Transverse colon (tissue), 4 donors: ENCODE measurements at regions not wholly inside any gene's neighbourhood (a gene's known extent, or its start where the extent isn't known, plus 50 kb on each side); places are given as distances from the start of the nearest gene placed in this dataset.

Experiments used
- DNase-seq: peaks from one replicate; pipeline ENCODE4 v3.0.0-alpha.2; 2019
- H3K27ac ChIP-seq, 4 donors: fragments of 200-600 bp; sonication (generic); 2 replicates each; pipeline ENCODE4 v1.5.1; 2016 to 2018; ENCODE audit warnings: inconsistent platforms in 4 of 4
- H3K27me3 ChIP-seq: fragments of 200-600 bp; sonication (generic); 2 replicates; pipeline ENCODE4 v1.5.1; 2017; ENCODE audit warnings: inconsistent platforms
- H3K36me3 ChIP-seq, 4 donors: fragments of 200-600 bp; sonication (generic); 2 replicates each; pipeline ENCODE4 v1.5.1; 2017 to 2019; ENCODE audit warnings: inconsistent platforms in 4 of 4
- H3K4me1 ChIP-seq, 4 donors: fragments of 200-600 bp; sonication (generic); 2 replicates each; pipeline ENCODE4 v1.5.1; 2017 to 2020; ENCODE audit warnings: inconsistent platforms in 4 of 4
- H3K4me3 ChIP-seq, 4 donors: fragments of 200-600 bp; sonication (generic); 1 replicate in 1 of 4; 2 replicates in 3 of 4; pipeline versions ENCODE4 v1.5.1 to v1.6.1; 2017 to 2019; ENCODE audit warnings: inconsistent platforms in 4 of 4
- H3K9me3 ChIP-seq, 2 donors: fragments of 200-600 bp; sonication (generic); 2 replicates each; pipeline ENCODE4 v1.5.1; 2017 to 2019; ENCODE audit warnings: inconsistent platforms in 2 of 2
- EP300 ChIP-seq: sonication (generic); formaldehyde crosslinking; IDR thresholded peaks from one replicate; pipeline ENCODE4 v1.6.1; 2017; ENCODE audit warnings: antibody characterized with exemption, low read depth
- POLR2A ChIP-seq: fragments of 450-650 bp; IDR thresholded peaks from one replicate; pipeline ENCODE4 v1.6.1; 2016; ENCODE audit warnings: antibody characterized with exemption, mild to moderate bottlenecking, moderate library complexity
- POLR2AphosphoS5 ChIP-seq, 3 donors: sonication (generic); formaldehyde crosslinking; IDR thresholded peaks; one replicate each; pipeline ENCODE4 v1.6.1; 2016; ENCODE audit warnings: antibody characterized with exemption in 3 of 3
- WGBS, 2 donors: methylation state at CpG; one replicate each; pipeline ENCODE4 v1.1.5; 2018; ENCODE audit warnings: low coverage in 1 of 2; 5-methylcytosine and 5-hydroxymethylcytosine counted together
- in situ Hi-C, 4 donors: fragments of 200-750 bp; cut with MboI; loops; one replicate each; pipeline versions ENCODE4 v1.15.0 to v1.15.1; 2017; ENCODE audit warnings: low sequenced_read_pairs in 3 of 4, low pct_ligation_motif_present in 1 of 4, low pct_unique_long_range_greater_than_20kb in 1 of 4
- intact Hi-C: fragments of 100-400 bp; cut with DNase I; formaldehyde crosslinking; loops from one replicate; pipeline ENCODE4 v1.15.1; 2023; ENCODE audit warnings: low total_unique reads
- TF ChIP-seq, protein P1 (sequence below), 5 experiments: fragments of 200-600 bp in 3 of 5; fragments of 450-650 bp in 2 of 5; sonication (generic) in 3 of 5; IDR thresholded peaks; 1 replicate in 2 of 5; 2 replicates in 3 of 5; pipeline ENCODE4 v1.5.1; 2016 to 2017; ENCODE audit warnings: antibody characterized with exemption in 5 of 5, inconsistent platforms in 3 of 5, mild to moderate bottlenecking in 2 of 5, moderate library complexity in 1 of 5

DNA sequence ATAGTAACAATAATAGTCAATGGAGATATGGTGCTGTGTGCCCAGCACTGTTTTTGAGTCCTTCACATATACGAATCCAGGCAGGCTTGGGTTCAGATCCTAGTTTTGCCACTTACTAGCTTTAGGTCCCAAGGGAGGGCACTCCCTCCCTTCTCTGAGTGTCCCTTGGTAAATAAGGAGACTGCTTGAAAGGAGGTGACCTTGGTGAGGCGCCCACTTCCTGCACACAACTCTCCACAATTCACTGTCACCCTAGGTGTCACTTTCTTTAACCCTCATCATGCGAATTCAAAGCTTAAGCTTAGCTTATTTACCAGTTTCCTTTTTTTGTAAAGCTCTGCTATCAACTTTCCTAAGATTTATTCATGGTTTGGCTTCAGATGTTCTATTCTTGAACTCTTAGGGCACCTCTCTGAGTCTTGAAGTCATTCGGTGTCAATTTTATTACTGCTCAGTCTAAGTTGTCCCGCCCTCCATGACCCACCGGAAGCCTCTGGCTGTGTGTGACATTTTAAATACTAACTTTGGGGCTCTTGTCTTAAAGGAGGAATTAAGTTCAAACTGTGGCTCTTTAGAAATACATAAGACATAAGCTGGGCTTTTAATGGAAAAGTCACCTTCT, 170.7 kb upstream of the ZNF618 start:
- no peaks in the 10 kb centered on the region for H3K4me1 ChIP-seq
- intact Hi-C loops = no loop called here
- DNase-seq = no peak
- H3K27ac ChIP-seq = no peak overlapping the region
- 69 to 76% methylated on average over 3 to 6 of the region's 6 CpGs for WGBS, 2 donors
- in situ Hi-C loops = no loop called here
- no peak overlapping the region for H3K4me3 ChIP-seq
- no peaks in the 10 kb centered on the region for H3K27me3 ChIP-seq
- TF ChIP-seq, protein P1, sequence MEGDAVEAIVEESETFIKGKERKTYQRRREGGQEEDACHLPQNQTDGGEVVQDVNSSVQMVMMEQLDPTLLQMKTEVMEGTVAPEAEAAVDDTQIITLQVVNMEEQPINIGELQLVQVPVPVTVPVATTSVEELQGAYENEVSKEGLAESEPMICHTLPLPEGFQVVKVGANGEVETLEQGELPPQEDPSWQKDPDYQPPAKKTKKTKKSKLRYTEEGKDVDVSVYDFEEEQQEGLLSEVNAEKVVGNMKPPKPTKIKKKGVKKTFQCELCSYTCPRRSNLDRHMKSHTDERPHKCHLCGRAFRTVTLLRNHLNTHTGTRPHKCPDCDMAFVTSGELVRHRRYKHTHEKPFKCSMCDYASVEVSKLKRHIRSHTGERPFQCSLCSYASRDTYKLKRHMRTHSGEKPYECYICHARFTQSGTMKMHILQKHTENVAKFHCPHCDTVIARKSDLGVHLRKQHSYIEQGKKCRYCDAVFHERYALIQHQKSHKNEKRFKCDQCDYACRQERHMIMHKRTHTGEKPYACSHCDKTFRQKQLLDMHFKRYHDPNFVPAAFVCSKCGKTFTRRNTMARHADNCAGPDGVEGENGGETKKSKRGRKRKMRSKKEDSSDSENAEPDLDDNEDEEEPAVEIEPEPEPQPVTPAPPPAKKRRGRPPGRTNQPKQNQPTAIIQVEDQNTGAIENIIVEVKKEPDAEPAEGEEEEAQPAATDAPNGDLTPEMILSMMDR (IDR thresholded peaks at IDR 0.05) = no peak
- TF ChIP-seq POLR2A = no peak
- no peak for TF ChIP-seq EP300
- no peak for TF ChIP-seq POLR2AphosphoS5 (IDR thresholded peaks at IDR 0.05)
- H3K36me3 ChIP-seq = no peaks in the 10 kb centered on the region
- no peaks in the 10 kb centered on the region for H3K9me3 ChIP-seq

DNA sequence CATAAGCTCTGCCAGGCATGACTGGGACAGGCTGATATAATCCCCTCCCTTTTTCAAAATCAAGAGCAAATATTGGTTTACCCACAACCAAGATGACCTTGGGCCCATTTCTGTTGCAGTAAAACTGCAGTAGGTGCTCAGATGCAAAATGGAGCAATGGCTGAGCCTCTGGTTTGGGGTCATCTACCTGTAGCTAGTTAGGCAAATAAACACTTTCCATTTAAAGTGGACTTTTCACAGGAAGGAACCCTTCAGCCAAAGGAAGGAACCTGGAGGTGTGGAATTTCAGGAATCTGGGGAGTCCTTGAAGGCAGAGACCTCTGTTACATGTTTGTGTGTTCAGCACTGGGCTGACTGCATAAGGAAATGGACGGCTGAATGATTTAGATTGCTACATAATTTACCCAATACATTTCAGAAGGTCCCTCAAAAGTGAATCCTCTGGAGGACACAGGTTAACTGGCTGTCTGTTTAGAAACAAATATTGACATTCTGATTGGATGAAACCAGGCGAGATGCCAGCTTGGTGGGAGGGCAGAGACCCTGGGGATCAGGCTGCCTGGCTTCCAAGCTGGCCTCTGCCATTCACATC, 170.1 kb upstream of the ZNF618 start:
- in situ Hi-C loops = no loop called here
- intact Hi-C loops = no loop called here
- DNase-seq = no peak

DNA sequence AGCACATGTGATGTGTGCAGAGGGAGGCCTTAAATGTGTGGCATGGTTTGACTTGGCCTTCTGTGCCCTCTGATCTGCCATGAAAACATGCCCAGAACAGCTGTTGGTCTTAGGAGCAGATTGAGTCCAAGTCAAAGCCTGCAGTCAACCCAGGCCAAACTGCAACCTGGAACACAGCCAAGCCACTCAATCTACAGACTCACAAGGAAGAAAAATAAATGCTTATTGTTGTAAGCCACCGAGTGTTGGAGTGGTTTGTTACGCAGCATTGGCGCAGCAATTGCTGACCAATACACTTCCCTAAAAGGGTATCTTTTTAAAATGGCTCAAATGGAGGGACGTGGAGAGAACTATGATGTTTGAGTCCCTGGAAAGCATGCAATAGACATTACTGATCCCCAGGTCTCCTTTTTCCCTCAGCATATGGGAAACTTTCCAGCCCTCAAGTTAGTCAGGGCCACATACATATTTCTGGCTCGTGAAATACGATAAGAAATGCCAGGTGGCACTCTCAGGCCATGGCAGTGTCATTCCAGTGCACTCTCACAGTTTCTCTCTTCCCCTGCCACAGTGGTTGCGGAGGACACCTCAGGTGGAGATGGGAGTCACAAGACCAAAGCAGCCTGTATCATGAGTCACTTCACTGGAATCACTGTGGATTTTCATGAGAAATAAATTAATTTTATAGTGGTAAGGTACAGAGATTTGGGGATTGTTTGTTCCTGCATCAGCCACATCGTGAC, 168.0 kb upstream of the ZNF618 start:
- in situ Hi-C loops = no loop called here
- no peak overlapping the region for H3K27ac ChIP-seq
- 90 to 100% methylated on average over 3 to 8 of the region's 8 CpGs for WGBS, 2 donors
- no peaks in the 10 kb centered on the region for H3K9me3 ChIP-seq
- no peaks in the 10 kb centered on the region for H3K4me1 ChIP-seq
- TF ChIP-seq EP300 (no peak), POLR2AphosphoS5 (IDR thresholded peaks at IDR 0.05) (no peak), POLR2A (no peak)
- TF ChIP-seq, protein P1 (IDR thresholded peaks at IDR 0.05) = no peak
- H3K4me3 ChIP-seq = no peak overlapping the region
- no peaks in the 10 kb centered on the region for H3K27me3 ChIP-seq
- DNase-seq = no peak
- H3K36me3 ChIP-seq = no peaks in the 10 kb centered on the region
- intact Hi-C loops = no loop called here

More for the DNA sequence above, 170.1 kb upstream of the ZNF618 start:
- no peak for TF ChIP-seq POLR2A
- no peak for TF ChIP-seq POLR2AphosphoS5 (IDR thresholded peaks at IDR 0.05)
- TF ChIP-seq, protein P1 (IDR thresholded peaks at IDR 0.05) = no peak
- no peak for TF ChIP-seq EP300
- Histone ChIP-seq H3K9me3 (no peaks in the 10 kb centered on the region), H3K36me3 (no peaks in the 10 kb centered on the region), H3K27ac (no peak overlapping the region), H3K27me3 (no peaks in the 10 kb centered on the region), H3K4me3 (no peak overlapping the region), H3K4me1 (no peaks in the 10 kb centered on the region)
- WGBS, 2 donors = 28% methylated on average over 2 of the region's 2 CpGs; no CpG with 5 or more reads in 1 of the 2 donors

DNA sequence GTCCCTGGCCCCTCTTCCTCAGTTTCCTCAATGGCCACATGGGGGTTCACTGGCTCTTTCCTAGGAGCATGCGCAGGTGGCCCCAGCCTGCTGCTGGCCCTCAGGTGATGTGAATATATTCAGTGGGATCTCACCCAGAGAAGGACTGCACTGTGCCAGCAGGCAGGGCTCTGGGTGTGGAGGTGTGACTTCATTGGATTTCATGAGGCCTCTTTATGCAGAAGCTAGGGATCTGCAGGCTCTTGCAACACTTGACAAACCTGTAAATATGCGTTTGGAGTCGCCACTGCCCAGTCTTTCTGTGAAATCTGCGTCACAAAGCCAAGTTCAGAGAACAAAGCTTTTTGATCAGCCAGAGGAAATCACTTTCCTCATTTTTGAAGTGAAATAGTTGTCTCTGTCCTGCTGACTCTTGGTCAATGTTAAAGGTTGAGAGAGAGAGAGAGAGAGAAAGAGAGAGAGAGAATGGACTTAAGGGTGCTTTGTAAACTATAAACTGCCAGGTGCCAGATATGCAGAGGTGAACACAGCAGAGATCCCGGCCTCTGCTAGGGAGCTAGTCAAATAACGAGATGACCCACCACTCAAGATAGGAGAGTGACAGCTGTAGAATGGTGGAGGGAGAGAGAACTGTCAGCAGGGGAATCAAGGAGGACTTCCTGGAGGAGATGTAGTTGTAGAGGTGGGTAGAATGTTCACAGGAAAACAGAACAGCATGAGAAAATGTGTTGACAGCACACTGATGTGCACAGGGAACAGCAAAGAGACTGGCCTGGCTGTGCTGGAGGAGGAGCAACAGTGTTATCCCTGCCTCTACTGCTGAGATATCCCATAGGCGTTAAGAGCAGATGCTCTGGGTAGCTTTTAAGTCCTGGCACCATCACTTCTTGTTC, 167.0 kb upstream of the ZNF618 start:
- H3K27ac ChIP-seq = no peak overlapping the region
- intact Hi-C loops (no loop called here), in situ Hi-C loops (no loop called here)
- H3K4me3 ChIP-seq = no peak overlapping the region
- no peaks in the 10 kb centered on the region for H3K36me3 ChIP-seq
- H3K4me1 ChIP-seq = no peaks in the 10 kb centered on the region
- DNase-seq = no peak
- WGBS, 2 donors = 61 to 69% methylated on average over 4 to 7 of the region's 7 CpGs
- TF ChIP-seq, protein P1 (IDR thresholded peaks at IDR 0.05) = no peak
- TF ChIP-seq POLR2AphosphoS5 (IDR thresholded peaks at IDR 0.05) (no peak), EP300 (no peak), POLR2A (no peak)
- no peaks in the 10 kb centered on the region for H3K27me3 ChIP-seq
- no peaks in the 10 kb centered on the region for H3K9me3 ChIP-seq
